GM10266 (cell line): ENCODE measurements at regions not wholly inside any gene's neighbourhood (a gene's known extent, or its start where the extent isn't known, plus 50 kb on each side); places are given as distances from the start of the nearest gene placed in this dataset.

Experiments
- DNase-seq: peaks from one replicate; pipeline ENCODE4 v3.0.0; 2012; ENCODE audit errors: extremely low spot score
- CTCF ChIP-seq: IDR thresholded peaks from 2 replicates; pipeline ENCODE4 v1.5.1; 2012; ENCODE audit warnings: mild to moderate bottlenecking, low read depth; ENCODE audit not compliant: control insufficient read depth, insufficient read depth; ENCODE audit errors: missing control alignments

- TF ChIP-seq CTCF = no peak
- no peak for DNase-seq
Observed at GRCh38 chr12:132395908-132396305, 66.5 kb upstream of the GALNT9 start.

- DNase-seq = no peak
- no peak for TF ChIP-seq CTCF
Observed at GRCh38 chr12:132395192-132395907, 66.0 kb upstream of the GALNT9 start.

- TF ChIP-seq CTCF = no peak
- DNase-seq = no peak
Observed at GRCh38 chr12:132393991-132394949, 64.9 kb upstream of the GALNT9 start.

- DNase-seq = no peak
Observed at GRCh38 chr12:132393245-132393795, 63.9 kb upstream of the GALNT9 start.

GRCh38 chr12:132392389-132393244, 63.2 kb upstream of the GALNT9 start:
- no peak for TF ChIP-seq CTCF
- DNase-seq = no peak

More at GRCh38 chr12:132393245-132393795, 63.9 kb upstream of the GALNT9 start:
- no peak for TF ChIP-seq CTCF

- no peak for TF ChIP-seq CTCF
- DNase-seq = no peak
Observed at GRCh38 chr12:132391326-132392041, 62.1 kb upstream of the GALNT9 start.
